ENCODE measurements at regions not wholly inside any gene's neighbourhood (a gene's known extent, or its start where the extent isn't known, plus 50 kb on each side); places are given as distances from the start of the nearest gene placed in this dataset.

DNA sequence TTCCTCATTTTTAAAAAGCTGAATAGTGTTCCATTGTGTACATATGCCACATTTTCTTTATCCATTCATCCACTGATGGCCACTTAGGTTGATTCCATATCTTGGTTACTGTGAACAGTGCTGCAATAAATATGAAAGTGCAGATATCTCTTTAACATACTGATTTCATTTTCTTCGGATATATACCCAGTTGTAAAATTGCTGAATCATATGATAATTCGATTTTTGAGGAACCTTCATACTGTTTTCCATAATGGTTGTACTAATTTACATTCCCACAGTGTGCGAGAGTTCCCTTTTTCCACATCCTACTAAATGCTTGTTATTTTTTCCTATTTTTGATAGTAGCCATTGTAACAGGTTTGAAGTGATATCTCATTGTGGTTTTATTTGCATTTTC, 263.2 kb downstream of the STK31 start:
- TF ChIP-seq, protein P1, sequence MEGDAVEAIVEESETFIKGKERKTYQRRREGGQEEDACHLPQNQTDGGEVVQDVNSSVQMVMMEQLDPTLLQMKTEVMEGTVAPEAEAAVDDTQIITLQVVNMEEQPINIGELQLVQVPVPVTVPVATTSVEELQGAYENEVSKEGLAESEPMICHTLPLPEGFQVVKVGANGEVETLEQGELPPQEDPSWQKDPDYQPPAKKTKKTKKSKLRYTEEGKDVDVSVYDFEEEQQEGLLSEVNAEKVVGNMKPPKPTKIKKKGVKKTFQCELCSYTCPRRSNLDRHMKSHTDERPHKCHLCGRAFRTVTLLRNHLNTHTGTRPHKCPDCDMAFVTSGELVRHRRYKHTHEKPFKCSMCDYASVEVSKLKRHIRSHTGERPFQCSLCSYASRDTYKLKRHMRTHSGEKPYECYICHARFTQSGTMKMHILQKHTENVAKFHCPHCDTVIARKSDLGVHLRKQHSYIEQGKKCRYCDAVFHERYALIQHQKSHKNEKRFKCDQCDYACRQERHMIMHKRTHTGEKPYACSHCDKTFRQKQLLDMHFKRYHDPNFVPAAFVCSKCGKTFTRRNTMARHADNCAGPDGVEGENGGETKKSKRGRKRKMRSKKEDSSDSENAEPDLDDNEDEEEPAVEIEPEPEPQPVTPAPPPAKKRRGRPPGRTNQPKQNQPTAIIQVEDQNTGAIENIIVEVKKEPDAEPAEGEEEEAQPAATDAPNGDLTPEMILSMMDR (IDR thresholded peaks at IDR 0.05; ENCODE audit: borderline replicate concordance, extremely low read depth, low read length, poor library complexity, severe bottlenecking): no peak
- no peak for TF ChIP-seq EZH2 (IDR thresholded peaks at IDR 0.05; ENCODE audit: borderline replicate concordance, low read depth, low read length, severe bottlenecking)

All from DND-41 (cell line).